AML-193 (cell line): ENCODE measurements at regions not wholly inside any gene's neighbourhood (a gene's known extent, or its start where the extent isn't known, plus 50 kb on each side); places are given as distances from the start of the nearest gene placed in this dataset.

Experiments
- DNase-seq, 2 experiments: peaks; one replicate each; lab custom pipeline; 2025; lab: John Stamatoyannopoulos, UW

- no peak for DNase-seq
These were observed 99.4 kb upstream of the RND3 start for GRCh38 chr2:150586858-150587257.

- DNase-seq = no peak
These were observed 97.9 kb upstream of the RND3 start for GRCh38 chr2:150585221-150585971.

GRCh38 chr2:150584081-150584480 is 96.6 kb upstream of the RND3 start:
- no peak for DNase-seq

- DNase-seq = no peak
These were observed 94.4 kb upstream of the RND3 start for GRCh38 chr2:150581717-150582472.

- DNase-seq = no peak
These were observed 91.0 kb upstream of the RND3 start for GRCh38 chr2:150578481-150578880.

- no peak for DNase-seq
These were observed 88.4 kb upstream of the RND3 start for GRCh38 chr2:150575861-150576260.

GRCh38 chr2:150572961-150573395 is 85.5 kb upstream of the RND3 start:
- DNase-seq = no peak

GRCh38 chr2:150572194-150572766 is 84.8 kb upstream of the RND3 start:
- no peak for DNase-seq

- DNase-seq = no peak
These were observed 83.7 kb upstream of the RND3 start for GRCh38 chr2:150571121-150571520.

GRCh38 chr2:150570712-150571111 is 83.2 kb upstream of the RND3 start:
- no peak for DNase-seq

- DNase-seq = no peak
These were observed 82.3 kb upstream of the RND3 start for GRCh38 chr2:150569761-150570160.

GRCh38 chr2:150567771-150568301 is 80.4 kb upstream of the RND3 start:
- no peak for DNase-seq

- no peak for DNase-seq
These were observed 78.8 kb upstream of the RND3 start for GRCh38 chr2:150566289-150566688.

- DNase-seq = no peak
These were observed 73.6 kb upstream of the RND3 start for GRCh38 chr2:150561076-150561475.

- DNase-seq = no peak
These were observed 69.6 kb upstream of the RND3 start for GRCh38 chr2:150557020-150557600.

- no peak for DNase-seq
These were observed 68.3 kb upstream of the RND3 start for GRCh38 chr2:150555611-150556356.

GRCh38 chr2:150554046-150554445 is 66.6 kb upstream of the RND3 start:
- no peak for DNase-seq

- DNase-seq = no peak
These were observed 64.8 kb upstream of the RND3 start for GRCh38 chr2:150552041-150552820.

GRCh38 chr2:150549381-150549780 is 61.9 kb upstream of the RND3 start:
- DNase-seq = no peak

GRCh38 chr2:150548527-150548926 is 61.1 kb upstream of the RND3 start:
- peak in 1 of 2 experiments; percentile 15 for DNase-seq

- DNase-seq = no peak
These were observed 58.4 kb upstream of the RND3 start for GRCh38 chr2:150545916-150546315.
